ENCODE measurements at regions not wholly inside any gene's neighbourhood (a gene's known extent, or its start where the extent isn't known, plus 50 kb on each side); places are given as distances from the start of the nearest gene placed in this dataset.

GRCh38 chr14:86423214-86423613 is 893.3 kb downstream of the FLRT2 start:
- TF ChIP-seq CTCF (IDR thresholded peaks at IDR 0.05) (no peak), POLR2A (IDR thresholded peaks at IDR 0.05) (no peak)

Measured in body of pancreas (tissue), 4 donors.